Prostate gland (tissue), 2 donors: ENCODE measurements at regions not wholly inside any gene's neighbourhood (a gene's known extent, or its start where the extent isn't known, plus 50 kb on each side); places are given as distances from the start of the nearest gene placed in this dataset.

Source experiments
- CTCF ChIP-seq, 4 experiments: fragments of 200-600 bp in 2 of 4; fragments of 450-650 bp in 2 of 4; sonication (generic) in 2 of 4; IDR thresholded peaks; 1 replicate in 3 of 4; 2 replicates in 1 of 4; pipeline ENCODE4 v1.5.1; 2016 to 2019; ENCODE audit warnings: antibody characterized with exemption in 4 of 4, mild to moderate bottlenecking in 2 of 4, moderate library complexity in 2 of 4
- POLR2A ChIP-seq: fragments of 450-650 bp; IDR thresholded peaks from one replicate; pipeline ENCODE4 v1.6.1; 2016; ENCODE audit warnings: antibody characterized with exemption, mild to moderate bottlenecking
- POLR2AphosphoS5 ChIP-seq: sonication (generic); formaldehyde crosslinking; IDR thresholded peaks from one replicate; pipeline ENCODE4 v1.6.1; 2017; ENCODE audit warnings: antibody characterized with exemption

GRCh38 chr22:48745842-48746788, 1081.6 kb downstream of the BRD1 start:
- TF ChIP-seq POLR2A (no peak), POLR2AphosphoS5 (no peak), CTCF (IDR thresholded peaks at IDR 0.05) (no peak)
